IMR-90 (cell line): ENCODE measurements at regions not wholly inside any gene's neighbourhood (a gene's known extent, or its start where the extent isn't known, plus 50 kb on each side); places are given as distances from the start of the nearest gene placed in this dataset.

Experiments
- ATAC-seq: fragments of 200-7000 bp; cut with Tn5 transposase; 2 replicates; pipeline ENCODE4 v1.9.1; 2020; ENCODE audit warnings: low read depth, mild to moderate bottlenecking, moderate library complexity
- BruUV-seq: library from RNA; stranded (reverse); fragments of 400-500 nt; replicated peaks from 2 replicates; lab custom pipeline; 2021; lab: Mats Ljungman, UMichigan
- CTCF ChIA-PET: fragments of 300-600 bp; formaldehyde crosslinking; extraction: SDS; loops from one replicate; lab custom pipeline; 2021; ENCODE audit warnings: antibody characterized with exemption; lab: Yijun Ruan, JAX
- POLR2A ChIA-PET: fragments of 300-600 bp; sonication (Branson Sonifier 250); formaldehyde crosslinking; loops from one replicate; lab custom pipeline; 2022; ENCODE audit warnings: antibody characterized with exemption; ENCODE audit not compliant: unreplicated experiment; lab: Charles Lee
- DNase-seq: peaks from one replicate; pipeline ENCODE4 v3.0.0; 2013
- H2AFZ ChIP-seq: replicated peaks from 2 replicates; pipeline ENCODE3; 2013; ENCODE audit warnings: low read length, mild to moderate bottlenecking; ENCODE audit not compliant: poor library complexity
- H2AK5ac ChIP-seq: 2 replicates; pipeline ENCODE4 v1.6.1; 2013; ENCODE audit warnings: low read depth, low read length, inconsistent platforms
- H2AK9ac ChIP-seq: replicated peaks from 2 replicates; pipeline ENCODE3; 2013; ENCODE audit warnings: mild to moderate bottlenecking, low read depth, low read length, moderate library complexity; ENCODE audit not compliant: poor library complexity
- H2BK120ac ChIP-seq: 2 replicates; pipeline ENCODE4 v1.6.1; 2013; ENCODE audit warnings: low read depth, low read length, inconsistent platforms
- H2BK15ac ChIP-seq: 3 replicates; pipeline ENCODE4 v1.6.1; 2013; ENCODE audit warnings: low read depth, low read length, inconsistent platforms
- H2BK20ac ChIP-seq: 2 replicates; pipeline ENCODE4 v1.6.1; 2013; ENCODE audit warnings: low read depth, mild to moderate bottlenecking, inconsistent platforms, low read length, moderate library complexity
- H2BK5ac ChIP-seq: 2 replicates; pipeline ENCODE4 v1.6.1; 2013; ENCODE audit warnings: mild to moderate bottlenecking, low read depth, low read length, inconsistent platforms; ENCODE audit not compliant: poor library complexity, severe bottlenecking
- H3K14ac ChIP-seq: replicated peaks from 2 replicates; pipeline ENCODE4 v1.6.1; 2013; ENCODE audit warnings: low read depth, low read length, inconsistent platforms
- H3K18ac ChIP-seq: 2 replicates; pipeline ENCODE4 v1.6.1; 2013; ENCODE audit warnings: low read depth, low read length, control low read depth
- H3K23ac ChIP-seq: 2 replicates; pipeline ENCODE4 v1.6.1; 2013; ENCODE audit warnings: low read depth, low read length, inconsistent platforms
- H3K27ac ChIP-seq: 2 replicates; pipeline ENCODE4 v1.5.1; 2013; ENCODE audit warnings: mild to moderate bottlenecking, control low read depth, low read length; ENCODE audit not compliant: insufficient read depth
- H3K27me3 ChIP-seq: 2 replicates; pipeline ENCODE4 v1.6.1; 2013; ENCODE audit warnings: low read length; ENCODE audit not compliant: control insufficient read depth, insufficient read depth
- H3K36me3 ChIP-seq: 2 replicates; pipeline ENCODE4 v1.6.1; 2013; ENCODE audit warnings: low read length, mixed read lengths; ENCODE audit not compliant: control insufficient read depth, insufficient read depth
- H3K4ac ChIP-seq: 2 replicates; pipeline ENCODE4 v1.6.1; 2013; ENCODE audit warnings: low read depth, low read length, inconsistent platforms
- H3K4me1 ChIP-seq: 2 replicates; pipeline ENCODE4 v1.6.1; 2013; ENCODE audit warnings: low read length, mixed read lengths; ENCODE audit not compliant: control insufficient read depth, insufficient read depth
- H3K4me2 ChIP-seq: 2 replicates; pipeline ENCODE4 v1.6.1; 2013; ENCODE audit warnings: low read depth, mild to moderate bottlenecking, control low read depth, low read length, moderate library complexity
- H3K4me3 ChIP-seq: 2 replicates; pipeline ENCODE4 v1.5.1; 2013; ENCODE audit warnings: low read depth, mild to moderate bottlenecking, control low read depth, low read length, moderate library complexity; ENCODE audit not compliant: insufficient read depth
- H3K56ac ChIP-seq: 2 replicates; pipeline ENCODE4 v1.6.1; 2013; ENCODE audit warnings: low read length, inconsistent platforms; ENCODE audit not compliant: insufficient read depth; ENCODE audit errors: extremely low read depth
- H3K79me1 ChIP-seq, 2 experiments: 2 replicates each; pipeline ENCODE4 v1.6.1; 2013; ENCODE audit warnings: low read length in 2 of 2, inconsistent platforms in 1 of 2, low read depth in 1 of 2
- H3K9ac ChIP-seq: 2 replicates; pipeline ENCODE4 v1.6.1; 2013; ENCODE audit warnings: low read depth, low read length, control low read depth
- H3K9me1 ChIP-seq: 2 replicates; pipeline ENCODE4 v1.6.1; 2013; ENCODE audit warnings: low read length, inconsistent platforms; ENCODE audit not compliant: insufficient read depth
- H3K9me3 ChIP-seq: 2 replicates; pipeline ENCODE4 v1.6.1; 2013; ENCODE audit warnings: low read length; ENCODE audit not compliant: control insufficient read depth, insufficient read depth
- H4K20me1 ChIP-seq: 2 replicates; pipeline ENCODE4 v1.6.1; 2013; ENCODE audit warnings: low read length, inconsistent platforms; ENCODE audit not compliant: insufficient read depth
- H4K5ac ChIP-seq: 2 replicates; pipeline ENCODE4 v1.6.1; 2013; ENCODE audit warnings: mild to moderate bottlenecking, low read depth, low read length, control low read depth
- H4K8ac ChIP-seq, 2 experiments: 2 replicates each; pipeline ENCODE4 v1.6.1; 2013; ENCODE audit warnings: low read depth in 2 of 2, low read length in 2 of 2, control low read depth in 1 of 2, inconsistent platforms in 1 of 2
- H4K91ac ChIP-seq: 2 replicates; pipeline ENCODE4 v1.6.1; 2013; ENCODE audit warnings: low read depth, low read length, inconsistent platforms; ENCODE audit not compliant: insufficient read depth
- BHLHE40 ChIP-seq: fragments of 150-350 bp; IDR thresholded peaks from 2 replicates; pipeline ENCODE4 v1.6.1; 2016; ENCODE audit warnings: mild to moderate bottlenecking, low read depth, low read length
- CEBPB ChIP-seq: IDR thresholded peaks from 2 replicates; pipeline ENCODE4 v1.6.1; 2012; ENCODE audit warnings: low read depth, low read length, improper control_type of control experiment
- CHD1 ChIP-seq: IDR thresholded peaks from 2 replicates; pipeline ENCODE4 v1.6.1; 2012; ENCODE audit warnings: low read depth, low read length, improper control_type of control experiment
- CTCF ChIP-seq: conservative IDR thresholded peaks from 2 replicates; pipeline ENCODE4 v1.5.1; 2012; ENCODE audit warnings: mild to moderate bottlenecking, low read depth, low read length, improper control_type of control experiment
- ELK1 ChIP-seq: fragments of 150-350 bp; IDR thresholded peaks from 2 replicates; pipeline ENCODE4 v1.6.1; 2016; ENCODE audit warnings: low read depth, mild to moderate bottlenecking, low read length, moderate library complexity, borderline replicate concordance
- FOS ChIP-seq: fragments of 150-350 bp; IDR thresholded peaks from 2 replicates; pipeline ENCODE4 v1.6.1; 2016; ENCODE audit warnings: low read depth, low read length
- MAFK ChIP-seq: IDR thresholded peaks from 2 replicates; pipeline ENCODE4 v1.6.1; 2012; ENCODE audit warnings: low read depth, low read length, improper control_type of control experiment
- MAZ ChIP-seq: IDR thresholded peaks from 2 replicates; pipeline ENCODE4 v1.6.1; 2012; ENCODE audit warnings: low read depth, mild to moderate bottlenecking, low read length, improper control_type of control experiment, moderate library complexity, borderline replicate concordance
- MXI1 ChIP-seq: IDR thresholded peaks from 2 replicates; pipeline ENCODE4 v1.6.1; 2012; ENCODE audit warnings: low read depth, mild to moderate bottlenecking, low read length, moderate library complexity, borderline replicate concordance
- NFE2L2 ChIP-seq: fragments of 150-350 bp; IDR thresholded peaks from 2 replicates; pipeline ENCODE4 v1.6.1; 2016; ENCODE audit warnings: low read depth, mild to moderate bottlenecking, low read length
- POLR2A ChIP-seq: IDR thresholded peaks from 2 replicates; pipeline ENCODE4 v1.6.1; 2012; ENCODE audit warnings: mild to moderate bottlenecking, low read depth, low read length
- RAD21 ChIP-seq: IDR thresholded peaks from 2 replicates; pipeline ENCODE4 v1.6.1; 2012; ENCODE audit warnings: low read length, improper control_type of control experiment
- RCOR1 ChIP-seq: IDR thresholded peaks from 2 replicates; pipeline ENCODE4 v1.6.1; 2012; ENCODE audit warnings: mild to moderate bottlenecking, low read length, improper control_type of control experiment; ENCODE audit not compliant: insufficient replicate concordance
- RFX5 ChIP-seq: IDR thresholded peaks from 2 replicates; pipeline ENCODE4 v1.8.0; 2012; ENCODE audit warnings: low read depth, mild to moderate bottlenecking, low read length, moderate library complexity
- SMC3 ChIP-seq: fragments of 150-350 bp; IDR thresholded peaks from 2 replicates; pipeline ENCODE4 v1.6.1; 2016; ENCODE audit warnings: low read depth, mild to moderate bottlenecking, antibody characterized with exemption, low read length, moderate library complexity
- USF2 ChIP-seq: fragments of 150-350 bp; IDR thresholded peaks from 2 replicates; pipeline ENCODE4 v1.6.1; 2017; ENCODE audit warnings: mild to moderate bottlenecking, antibody characterized with exemption, low read length, low read depth
- WGBS, 2 experiments: methylation state at CpG; one replicate each; pipeline versions ENCODE4 v1.1.5 to v1.1.7; 2013; ENCODE audit warnings: missing lambda C conversion rate in 2 of 2; ENCODE audit not compliant: insufficient read length in 1 of 2; ENCODE audit errors: extremely low coverage in 2 of 2; 5-methylcytosine and 5-hydroxymethylcytosine counted together
- dilution Hi-C: fragments of 300-500 bp; cut with HindIII; formaldehyde crosslinking; loops from one replicate; pipeline ENCODE4 v1.14.3; 2018; ENCODE audit warnings: low sequenced_read_pairs; ENCODE audit not compliant: unreplicated experiment
- in situ Hi-C: fragments of 300-500 bp; cut with MboI; formaldehyde crosslinking; loops from 3 replicates; pipeline ENCODE4 v1.14.3; 2019; ENCODE audit warnings: low sequenced_read_pairs, inconsistent platforms, mixed read lengths
- intact Hi-C: fragments of 100-400 bp; cut with micrococcal nuclease; formaldehyde crosslinking; loops from 2 replicates; pipeline ENCODE4 v1.10.0; 2022

- in situ Hi-C loops: no loop called here
- Histone ChIP-seq H2BK120ac (no peak overlapping the region), H3K9ac (no peak overlapping the region), H3K14ac (no peak overlapping the region), H3K79me1 (no peaks in the 10 kb centered on the region), H3K27ac (no peak overlapping the region), H3K27me3 (no peaks in the 10 kb centered on the region), H3K4me2 (no peak overlapping the region), H3K9me1 (no peaks in the 10 kb centered on the region), H2BK15ac (no peak overlapping the region), H3K4me3 (no peak overlapping the region), H2AK9ac (no peak overlapping the region), H2BK5ac (no peak overlapping the region), H3K4ac (no peak overlapping the region), H3K56ac (no peak overlapping the region), H4K20me1 (no peaks in the 10 kb centered on the region), H4K5ac (no peak overlapping the region), H3K36me3 (no peaks in the 10 kb centered on the region), H2AK5ac (no peak overlapping the region), H3K9me3 (peaks cover 2% of the 10 kb centered on the region; the same call in 1 of the 2 replicates), H2AFZ (no peak overlapping the region), H4K8ac (no peak overlapping the region), H4K91ac (no peak overlapping the region), H3K23ac (no peak overlapping the region), H3K18ac (no peak overlapping the region), H3K4me1 (no peaks in the 10 kb centered on the region), H2BK20ac (no peak overlapping the region)
- BruUV-seq: no TSS peak
- TF ChIP-seq RFX5 (no peak), POLR2A (no peak), RCOR1 (no peak), NFE2L2 (no peak), USF2 (no peak), BHLHE40 (no peak), MXI1 (no peak), RAD21 (no peak), CTCF (no peak), MAFK (no peak), CEBPB (no peak), CHD1 (no peak), FOS (no peak), SMC3 (no peak), MAZ (no peak), ELK1 (no peak)
- ATAC-seq (no peak), DNase-seq (no peak)
- WGBS, 2 experiments: no CpG with 5 or more reads among the region's 1 CpG
- intact Hi-C loops: no loop called here
- ChIA-PET CTCF (no interaction called here), POLR2A (no interaction called here)
- dilution Hi-C loops: no loop called here
Observed at GRCh38 chr4:43275779-43276178, 383.3 kb downstream of the GRXCR1 start.
